IPS DF 6.9 (cell line): ENCODE measurements at regions not wholly inside any gene's neighbourhood (a gene's known extent, or its start where the extent isn't known, plus 50 kb on each side); places are given as distances from the start of the nearest gene placed in this dataset.

Experiments used
- DNase-seq: peaks from one replicate; pipeline ENCODE4 v3.0.0-alpha.2; 2013; ENCODE audit warnings: low read depth, low spot score
- H3K27ac ChIP-seq: one replicate; pipeline ENCODE4 v1.5.1; 2013; ENCODE audit warnings: low read length, control low read depth
- H3K27me3 ChIP-seq: 2 replicates; pipeline ENCODE4 v1.6.1; 2013; ENCODE audit warnings: mild to moderate bottlenecking, low read length; ENCODE audit not compliant: control insufficient read depth, insufficient read depth
- H3K36me3 ChIP-seq: 2 replicates; pipeline ENCODE4 v1.6.1; 2013; ENCODE audit warnings: low read length; ENCODE audit not compliant: control insufficient read depth, insufficient read depth
- H3K4me1 ChIP-seq: 2 replicates; pipeline ENCODE4 v1.6.1; 2013; ENCODE audit warnings: low read length; ENCODE audit not compliant: control insufficient read depth, insufficient read depth
- H3K4me3 ChIP-seq: 2 replicates; pipeline ENCODE4 v1.5.1; 2013; ENCODE audit warnings: mild to moderate bottlenecking, low read length
- H3K9me3 ChIP-seq: 2 replicates; pipeline ENCODE4 v1.6.1; 2013; ENCODE audit warnings: low read length, inconsistent platforms; ENCODE audit not compliant: control insufficient read depth, insufficient read depth
- WGBS: extraction: QIAGEN DNeasy Blood & Tissue Kit; methylation state at CpG from one replicate; pipeline ENCODE4 v1.1.7; 2013; ENCODE audit warnings: mixed read lengths, missing lambda C conversion rate; ENCODE audit not compliant: insufficient read length, insufficient coverage; 5-methylcytosine and 5-hydroxymethylcytosine counted together

DNA sequence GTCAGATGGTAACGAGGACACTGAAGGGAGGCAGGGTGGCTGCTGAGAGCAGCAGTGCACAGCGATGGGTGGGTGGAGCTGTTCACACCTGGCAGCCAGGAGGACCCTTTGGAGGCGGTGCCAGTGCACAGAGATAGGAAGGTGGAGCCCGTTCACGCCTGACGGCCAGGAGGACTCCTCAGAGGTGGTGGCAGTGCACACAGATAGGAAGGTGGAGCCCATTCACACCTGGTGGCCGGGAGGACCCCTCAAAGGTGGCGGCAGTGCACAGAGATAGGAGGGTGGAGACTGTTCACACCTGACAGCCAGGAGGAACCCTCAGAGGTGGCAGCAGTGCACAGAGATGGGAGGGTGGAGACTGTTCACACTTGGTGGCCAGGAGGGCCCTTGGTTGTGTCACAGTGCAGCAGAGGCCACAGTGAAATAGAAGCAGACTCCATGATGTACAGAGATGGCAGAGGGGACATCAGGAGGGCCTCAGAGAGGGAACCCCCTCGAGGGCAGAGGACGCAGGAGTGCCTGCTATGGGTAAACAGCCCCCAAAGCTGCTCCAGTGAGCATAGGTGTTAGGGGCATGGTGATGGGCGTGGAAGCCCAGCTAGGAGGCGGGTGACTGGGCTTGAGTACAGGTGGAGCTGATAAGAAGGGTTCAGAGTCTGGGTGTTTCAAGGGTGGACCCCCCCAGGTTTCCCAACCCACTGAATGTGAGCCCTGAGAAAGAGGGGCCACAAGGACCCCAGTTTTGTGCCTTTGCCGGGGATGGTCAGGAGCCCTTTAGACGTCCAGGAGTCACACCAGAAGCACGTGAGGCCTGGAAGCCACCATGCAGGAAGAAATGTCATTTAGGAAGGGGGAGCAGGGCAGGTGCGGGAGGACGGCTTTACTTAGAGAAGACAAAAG lies 566.7 kb downstream of the BRD1 start:
- H3K4me1 ChIP-seq = no peaks in the 10 kb centered on the region
- no CpG with 5 or more reads among the region's 17 CpGs for WGBS
- no peak overlapping the region for H3K27ac ChIP-seq
- H3K27me3 ChIP-seq = no peaks in the 10 kb centered on the region
- peaks cover 31% of the 10 kb centered on the region for H3K9me3 ChIP-seq
- H3K4me3 ChIP-seq = no peak overlapping the region
- no peaks in the 10 kb centered on the region for H3K36me3 ChIP-seq
- no peak for DNase-seq

DNA sequence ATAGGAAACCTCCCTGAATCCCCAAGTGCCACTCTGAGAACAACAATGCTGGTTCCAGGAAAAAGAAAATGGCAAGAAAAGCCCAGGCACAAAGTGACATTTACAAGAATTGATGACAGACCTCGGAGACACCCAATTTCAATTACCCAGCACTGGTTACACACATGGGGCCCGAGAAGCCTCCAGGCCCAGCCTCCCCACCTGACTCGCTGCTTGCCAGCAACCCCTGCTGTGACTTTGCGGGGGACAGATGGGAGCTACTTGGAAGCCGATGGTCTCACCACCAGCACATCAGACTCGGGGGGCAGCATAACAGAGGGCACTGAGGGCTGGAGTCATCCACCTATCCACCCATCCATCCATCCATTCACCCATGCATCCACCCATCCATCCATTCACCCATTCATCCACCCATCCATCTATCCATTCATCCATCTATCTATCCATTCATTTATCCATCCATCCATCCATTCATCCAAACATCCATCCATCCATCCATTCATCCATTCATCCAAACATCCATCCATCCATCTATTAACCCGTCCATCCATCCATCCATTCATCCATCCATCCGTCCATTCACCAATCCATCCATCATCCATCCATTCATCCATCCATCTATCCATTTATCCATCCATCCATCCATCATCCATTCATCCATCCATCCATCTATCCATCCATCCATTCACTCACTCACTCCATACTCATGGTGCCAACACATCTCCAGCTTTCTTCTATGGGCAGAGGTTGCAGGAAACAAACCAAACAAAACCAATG lies 567.6 kb downstream of the BRD1 start:
- Histone ChIP-seq H3K4me3 (no peak overlapping the region), H3K27ac (no peak overlapping the region), H3K4me1 (no peaks in the 10 kb centered on the region), H3K27me3 (no peaks in the 10 kb centered on the region), H3K36me3 (no peaks in the 10 kb centered on the region), H3K9me3 (peaks cover 35% of the 10 kb centered on the region)
- no peak for DNase-seq
- 98% methylated on average over 2 of the region's 8 CpGs for WGBS

DNA sequence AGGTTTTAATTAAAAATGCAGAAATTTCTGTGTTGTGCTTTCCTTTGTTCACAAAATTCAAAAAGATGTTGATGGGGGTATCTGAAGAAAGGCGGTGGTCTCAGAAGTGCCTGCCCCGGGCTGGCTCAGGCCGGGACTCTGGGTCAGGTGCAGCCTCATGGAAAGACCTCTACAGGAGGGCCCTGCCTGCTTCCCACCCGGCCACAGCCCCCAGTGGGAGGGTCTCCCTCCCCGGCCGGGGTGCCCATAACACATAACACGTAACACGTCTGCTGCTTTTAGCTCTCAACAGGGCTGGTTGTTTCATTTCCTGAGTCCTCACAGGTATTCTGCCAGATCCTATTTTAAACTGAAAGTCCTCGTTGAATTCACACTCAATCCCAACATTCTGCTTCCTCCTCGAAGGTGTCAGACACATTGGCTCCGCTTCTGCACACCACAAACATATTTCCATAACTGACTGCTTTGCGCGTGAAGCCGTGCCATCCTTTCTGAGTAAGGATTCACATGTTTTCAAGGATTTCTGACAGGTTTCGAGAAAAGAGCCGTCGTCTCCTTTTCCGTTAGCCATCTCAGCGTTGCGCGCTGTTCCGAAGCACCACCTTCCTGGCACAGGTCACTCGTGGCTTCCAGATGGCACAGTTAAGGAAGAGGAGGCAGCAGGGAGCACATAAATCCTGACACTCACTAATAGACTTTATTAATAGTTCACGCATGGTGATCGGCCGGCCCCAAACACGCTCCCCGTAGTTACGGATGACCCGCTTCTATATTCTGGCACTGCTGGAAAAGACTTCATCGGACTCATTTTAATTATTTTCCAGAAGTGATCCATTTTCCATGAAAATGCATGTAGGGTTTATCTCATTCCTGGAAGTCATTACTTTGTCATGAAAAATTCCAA lies 569.3 kb downstream of the BRD1 start:
- no peak for DNase-seq
- H3K27me3 ChIP-seq = no peaks in the 10 kb centered on the region
- no peak overlapping the region for H3K4me3 ChIP-seq
- no CpG with 5 or more reads among the region's 31 CpGs for WGBS
- no peaks in the 10 kb centered on the region for H3K4me1 ChIP-seq
- no peak overlapping the region for H3K27ac ChIP-seq
- H3K9me3 ChIP-seq = peaks cover 42% of the 10 kb centered on the region
- no peaks in the 10 kb centered on the region for H3K36me3 ChIP-seq

DNA sequence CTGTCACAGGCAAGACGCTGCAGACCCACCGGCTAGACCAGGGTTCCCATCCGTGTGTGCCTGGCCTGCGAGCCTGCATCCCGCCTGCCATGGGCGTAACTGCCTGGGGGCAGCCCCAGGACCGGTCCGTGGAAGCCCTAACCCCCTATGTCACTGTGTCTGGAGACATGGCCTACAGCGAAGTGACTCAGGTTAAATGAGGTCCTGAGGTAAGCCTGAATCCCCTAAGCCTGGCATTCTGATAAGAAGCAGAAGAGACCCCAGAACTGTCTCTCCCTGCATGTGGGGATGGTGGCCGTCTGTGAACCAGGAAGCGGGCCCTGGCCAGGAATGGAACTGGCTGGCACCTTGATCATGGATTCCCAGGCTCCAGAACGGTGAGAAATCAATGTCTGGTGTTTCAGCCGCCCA lies 570.1 kb downstream of the BRD1 start:
- DNase-seq = no peak
- H3K27me3 ChIP-seq = no peaks in the 10 kb centered on the region
- peaks cover 41% of the 10 kb centered on the region for H3K9me3 ChIP-seq
- H3K4me3 ChIP-seq = no peak overlapping the region; the same call in 1 of the 2 replicates
- H3K4me1 ChIP-seq = no peaks in the 10 kb centered on the region
- no CpG with 5 or more reads among the region's 13 CpGs for WGBS
- no peak overlapping the region for H3K27ac ChIP-seq
- no peaks in the 10 kb centered on the region for H3K36me3 ChIP-seq

DNA sequence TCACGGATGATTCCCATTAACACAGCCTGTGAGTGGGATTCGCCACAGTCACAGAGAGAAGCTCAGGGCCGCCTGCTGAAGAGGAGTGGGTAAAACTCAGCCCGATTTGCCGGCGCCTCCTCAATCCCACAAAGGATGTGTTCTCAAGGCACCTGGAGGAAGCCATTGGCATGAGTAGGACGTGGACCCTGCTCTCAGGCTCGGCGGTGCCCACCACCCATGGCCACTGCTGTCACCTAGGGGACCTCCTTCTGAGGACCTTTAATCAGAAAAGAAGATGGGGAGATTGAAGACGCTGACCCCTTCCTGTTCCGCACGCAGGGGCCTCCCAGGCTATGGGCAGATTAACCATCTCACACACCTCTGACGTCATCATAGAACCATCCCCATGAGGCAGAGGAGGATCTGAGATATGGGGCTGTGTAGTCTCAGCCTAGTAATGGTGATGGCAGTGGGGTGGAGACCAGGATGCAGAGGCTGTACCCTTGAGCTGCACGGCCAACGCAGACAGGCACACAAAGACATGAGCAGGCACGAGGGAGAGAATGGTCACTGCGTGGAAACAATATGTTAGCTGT lies 571.8 kb downstream of the BRD1 start:
- Histone ChIP-seq H3K9me3 (peaks cover 36% of the 10 kb centered on the region), H3K27ac (no peak overlapping the region), H3K36me3 (no peaks in the 10 kb centered on the region), H3K27me3 (no peaks in the 10 kb centered on the region), H3K4me3 (no peak overlapping the region), H3K4me1 (no peaks in the 10 kb centered on the region)
- DNase-seq = no peak
- WGBS = no CpG with 5 or more reads among the region's 17 CpGs

DNA sequence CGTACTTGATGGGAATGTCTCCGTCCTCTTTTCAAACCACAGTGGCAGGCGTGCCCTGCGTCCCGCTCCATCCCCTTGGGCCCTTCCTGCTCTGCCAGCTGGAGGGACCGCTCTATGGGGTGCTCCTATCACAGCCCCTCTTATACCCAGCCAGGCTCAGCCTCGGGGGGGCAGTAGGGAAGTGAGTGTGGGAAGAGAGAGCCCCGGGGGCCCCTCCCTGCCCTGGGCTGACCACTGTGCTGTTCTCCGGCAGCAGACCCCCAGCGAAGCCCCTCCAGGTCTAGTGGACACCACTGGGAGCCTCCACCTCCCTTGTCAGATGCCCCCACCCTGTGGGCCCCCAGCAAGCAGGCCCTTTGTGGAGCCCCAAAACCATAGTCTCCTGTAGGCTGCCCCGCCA lies 572.5 kb downstream of the BRD1 start:
- no peak overlapping the region for H3K27ac ChIP-seq
- peaks cover 32% of the 10 kb centered on the region for H3K9me3 ChIP-seq
- no CpG with 5 or more reads among the region's 11 CpGs for WGBS
- DNase-seq = no peak
- H3K27me3 ChIP-seq = no peaks in the 10 kb centered on the region
- no peaks in the 10 kb centered on the region for H3K4me1 ChIP-seq
- no peak overlapping the region for H3K4me3 ChIP-seq
- H3K36me3 ChIP-seq = no peaks in the 10 kb centered on the region

DNA sequence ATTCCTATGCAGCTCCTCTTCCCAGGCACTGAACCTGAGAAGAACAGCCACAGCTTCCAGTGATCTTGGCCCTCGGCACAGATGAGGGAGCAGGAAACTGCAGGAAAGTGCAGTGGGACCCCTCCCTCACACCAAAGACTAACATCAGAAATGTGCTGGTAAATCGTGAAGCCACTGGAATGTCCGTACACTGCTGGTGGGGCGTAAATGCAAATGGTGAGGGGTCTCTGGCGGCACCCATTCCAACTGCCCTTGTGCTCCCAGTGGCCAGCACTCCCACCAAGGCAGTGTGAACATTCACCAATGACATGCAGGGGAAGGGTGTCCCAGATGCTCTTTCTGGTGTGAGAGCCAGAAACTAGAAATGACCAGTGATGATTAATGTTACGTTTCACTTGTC lies 574.0 kb downstream of the BRD1 start:
- Histone ChIP-seq H3K4me3 (no peak overlapping the region), H3K9me3 (peaks cover 27% of the 10 kb centered on the region), H3K36me3 (no peaks in the 10 kb centered on the region), H3K27ac (no peak overlapping the region), H3K27me3 (no peaks in the 10 kb centered on the region), H3K4me1 (no peaks in the 10 kb centered on the region)
- WGBS = no CpG with 5 or more reads among the region's 6 CpGs
- DNase-seq = no peak

DNA sequence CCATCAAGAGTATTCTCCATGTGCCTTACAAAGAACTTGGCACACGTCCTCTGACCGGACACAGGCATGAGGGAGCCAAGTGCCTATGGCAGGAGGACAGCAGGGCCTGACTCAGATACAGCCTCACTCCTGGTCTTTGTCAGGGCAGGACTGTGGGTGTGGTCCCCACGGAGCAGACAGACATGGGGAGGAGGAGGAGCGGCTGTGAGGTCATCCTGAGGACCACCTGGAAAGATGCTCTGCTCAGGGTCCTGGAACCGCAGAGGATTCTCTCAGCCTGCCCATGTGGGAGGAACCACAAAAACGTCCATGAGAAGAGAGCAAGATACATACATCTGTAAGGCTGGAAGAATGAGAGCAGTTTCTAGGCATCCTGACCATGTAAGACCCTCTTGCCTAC lies 576.3 kb downstream of the BRD1 start:
- WGBS = no CpG with 5 or more reads among the region's 6 CpGs
- no peaks in the 10 kb centered on the region for H3K4me1 ChIP-seq
- H3K9me3 ChIP-seq = peaks cover 24% of the 10 kb centered on the region

DNA sequence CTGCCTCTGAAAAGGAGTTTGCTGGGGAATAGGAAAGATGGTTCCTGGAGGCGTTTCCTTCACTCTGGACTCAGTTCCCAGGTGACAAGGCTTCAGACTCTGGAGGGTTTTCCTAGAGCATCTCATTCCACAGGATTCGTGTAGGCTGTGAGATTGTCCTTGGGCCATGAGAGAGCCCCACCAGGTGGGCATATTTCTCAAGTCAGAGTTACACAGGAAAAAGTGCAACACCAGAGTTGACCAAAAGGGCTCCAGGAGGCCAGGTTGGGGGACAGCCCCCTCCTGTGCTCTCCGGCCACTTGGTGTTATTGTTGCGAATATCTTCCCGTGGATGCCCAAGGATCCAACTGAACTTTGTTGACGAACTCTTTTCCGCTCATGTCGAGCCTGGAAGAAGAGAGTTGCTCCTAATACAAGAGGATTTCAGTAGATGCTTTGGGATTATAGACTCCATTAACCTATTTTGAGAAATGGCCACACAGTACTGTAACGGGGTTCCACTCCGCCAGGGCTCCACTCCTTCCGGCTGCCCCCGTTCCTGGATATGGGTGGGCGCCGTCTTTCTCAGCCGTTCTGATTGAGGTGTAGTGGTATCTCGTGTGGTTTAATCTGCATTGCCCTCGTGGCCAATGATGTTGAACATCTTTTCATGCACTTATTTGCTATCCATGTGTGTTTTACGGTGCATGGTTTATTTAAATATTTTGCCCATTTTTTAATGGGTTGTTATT lies 580.3 kb downstream of the BRD1 start:
- H3K4me1 ChIP-seq = no peaks in the 10 kb centered on the region
- no peaks in the 10 kb centered on the region for H3K36me3 ChIP-seq
- no peak for DNase-seq
- no peak overlapping the region for H3K27ac ChIP-seq
- H3K4me3 ChIP-seq = no peak overlapping the region
- H3K9me3 ChIP-seq = peaks cover 22% of the 10 kb centered on the region
- H3K27me3 ChIP-seq = no peaks in the 10 kb centered on the region
- no CpG with 5 or more reads among the region's 18 CpGs for WGBS

More for the DNA sequence above, 576.3 kb downstream of the BRD1 start:
- H3K36me3 ChIP-seq = no peaks in the 10 kb centered on the region
- no peak overlapping the region for H3K27ac ChIP-seq
- H3K27me3 ChIP-seq = no peaks in the 10 kb centered on the region
- no peak overlapping the region for H3K4me3 ChIP-seq
- DNase-seq = no peak
